ENCODE measurements at regions not wholly inside any gene's neighbourhood (a gene's known extent, or its start where the extent isn't known, plus 50 kb on each side); places are given as distances from the start of the nearest gene placed in this dataset.

DNA sequence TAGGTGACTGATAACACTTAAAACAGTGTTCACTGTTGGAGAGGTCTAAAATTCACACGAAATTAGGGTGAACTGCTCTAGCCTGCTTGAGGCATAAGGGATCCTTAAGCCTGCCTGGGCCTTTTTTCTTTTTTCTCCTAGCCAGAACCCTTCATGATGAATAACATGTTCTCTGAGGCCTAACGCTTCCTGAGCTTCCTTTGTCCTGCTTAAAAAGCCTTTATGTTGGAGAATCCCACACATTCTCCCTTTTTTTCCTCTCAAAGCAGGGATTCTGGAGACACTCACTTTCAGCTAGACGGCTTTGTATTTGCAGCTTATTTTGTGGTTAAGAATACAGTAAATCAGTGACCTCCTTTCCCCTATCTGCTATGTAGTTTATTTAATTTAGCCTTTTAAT is 354.7 kb upstream of the PHF14 start:
- TF ChIP-seq, protein P1, sequence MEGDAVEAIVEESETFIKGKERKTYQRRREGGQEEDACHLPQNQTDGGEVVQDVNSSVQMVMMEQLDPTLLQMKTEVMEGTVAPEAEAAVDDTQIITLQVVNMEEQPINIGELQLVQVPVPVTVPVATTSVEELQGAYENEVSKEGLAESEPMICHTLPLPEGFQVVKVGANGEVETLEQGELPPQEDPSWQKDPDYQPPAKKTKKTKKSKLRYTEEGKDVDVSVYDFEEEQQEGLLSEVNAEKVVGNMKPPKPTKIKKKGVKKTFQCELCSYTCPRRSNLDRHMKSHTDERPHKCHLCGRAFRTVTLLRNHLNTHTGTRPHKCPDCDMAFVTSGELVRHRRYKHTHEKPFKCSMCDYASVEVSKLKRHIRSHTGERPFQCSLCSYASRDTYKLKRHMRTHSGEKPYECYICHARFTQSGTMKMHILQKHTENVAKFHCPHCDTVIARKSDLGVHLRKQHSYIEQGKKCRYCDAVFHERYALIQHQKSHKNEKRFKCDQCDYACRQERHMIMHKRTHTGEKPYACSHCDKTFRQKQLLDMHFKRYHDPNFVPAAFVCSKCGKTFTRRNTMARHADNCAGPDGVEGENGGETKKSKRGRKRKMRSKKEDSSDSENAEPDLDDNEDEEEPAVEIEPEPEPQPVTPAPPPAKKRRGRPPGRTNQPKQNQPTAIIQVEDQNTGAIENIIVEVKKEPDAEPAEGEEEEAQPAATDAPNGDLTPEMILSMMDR (IDR thresholded peaks at IDR 0.05; ENCODE audit: low read depth, low read length): no peak
- no peak overlapping the region for H3K4me3 ChIP-seq (ENCODE audit: low read depth, low read length)

DNA sequence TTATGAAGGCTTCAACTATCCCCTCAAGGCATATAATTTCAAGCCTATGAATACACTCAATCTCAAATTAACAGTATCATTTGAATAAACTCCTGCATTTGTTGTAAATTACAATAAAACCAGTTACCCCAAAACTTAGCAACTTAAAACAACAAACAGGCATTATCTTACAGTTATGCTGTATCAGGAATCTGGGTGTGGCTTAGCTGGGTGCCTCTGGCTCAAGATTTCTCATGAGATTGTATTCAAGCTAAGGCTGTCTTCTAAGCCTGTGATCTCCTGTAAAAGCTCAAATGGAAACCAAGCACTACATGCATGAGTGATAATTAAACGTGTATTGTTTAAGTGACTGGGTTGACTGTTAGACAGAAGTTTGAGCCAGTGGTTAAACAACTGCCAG is 341.0 kb upstream of the PHF14 start:
- H3K4me3 ChIP-seq (ENCODE audit: low read depth, low read length): no peak overlapping the region
- TF ChIP-seq, protein P1 (IDR thresholded peaks at IDR 0.05; ENCODE audit: low read depth, low read length): no peak

DNA sequence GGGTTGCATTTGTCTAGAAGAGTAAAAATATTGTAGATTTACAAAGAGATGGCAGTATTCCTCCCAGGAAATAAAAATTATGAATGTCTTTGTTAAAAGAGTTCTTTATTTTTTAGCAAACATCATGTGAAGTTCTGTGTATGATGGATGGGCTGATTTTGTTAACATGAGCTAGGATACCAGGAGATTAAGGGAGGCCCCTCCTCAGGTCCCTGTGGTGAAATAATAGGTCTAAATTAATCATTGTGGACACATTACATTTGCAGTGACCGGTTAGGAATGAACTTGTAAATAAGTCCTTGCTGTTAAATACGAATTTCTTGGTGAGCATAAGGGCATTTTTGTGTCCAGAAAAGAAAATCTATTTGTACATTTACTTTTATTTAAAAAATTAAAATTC is 339.4 kb upstream of the PHF14 start:
- no peak overlapping the region for H3K4me3 ChIP-seq (ENCODE audit: low read depth, low read length)
- TF ChIP-seq, protein P1 (IDR thresholded peaks at IDR 0.05; ENCODE audit: low read depth, low read length): no peak

DNA sequence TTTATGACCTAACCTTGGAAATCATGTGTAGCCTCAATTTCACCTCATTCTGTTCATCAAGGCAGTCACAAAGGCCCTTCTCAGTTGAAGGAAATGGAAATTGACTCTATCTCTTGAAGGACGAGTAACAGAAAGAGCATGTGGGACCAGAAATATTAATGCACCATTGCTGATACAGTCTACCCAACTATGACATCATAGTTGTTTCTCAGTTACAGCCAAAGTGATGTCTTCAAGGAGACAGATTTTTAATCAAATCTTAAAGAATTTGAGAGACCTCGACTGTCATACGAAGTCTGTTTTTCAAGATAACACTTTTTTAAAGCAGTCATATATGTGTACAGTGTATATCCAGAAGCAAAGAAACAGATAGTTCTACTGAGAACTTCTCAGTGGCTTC is 335.7 kb upstream of the PHF14 start:
- TF ChIP-seq, protein P1 (IDR thresholded peaks at IDR 0.05; ENCODE audit: low read depth, low read length): no peak
- no peak overlapping the region for H3K4me3 ChIP-seq (ENCODE audit: low read depth, low read length)

DNA sequence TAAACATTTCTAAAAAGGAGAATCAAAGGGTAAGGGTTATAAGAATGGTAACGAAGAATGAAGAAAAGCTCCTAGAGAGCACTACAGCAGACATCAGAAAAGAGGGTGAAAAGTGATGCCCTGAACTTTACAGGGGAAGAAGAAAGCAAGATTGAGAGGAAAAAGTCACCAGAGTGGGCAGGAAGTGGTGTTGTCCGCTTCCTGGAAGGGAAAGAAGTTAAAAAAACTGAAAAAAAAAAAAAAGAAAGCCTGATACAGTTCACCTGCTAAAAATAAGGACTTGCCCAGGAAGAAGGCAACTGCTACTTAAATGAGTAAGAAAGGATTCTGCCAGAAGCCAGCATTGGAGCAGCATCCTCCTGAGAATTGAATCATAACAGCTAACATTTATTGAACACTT is 330.1 kb upstream of the PHF14 start:
- no peak overlapping the region for H3K4me3 ChIP-seq (ENCODE audit: low read depth, low read length)
- TF ChIP-seq, protein P1 (IDR thresholded peaks at IDR 0.05; ENCODE audit: low read depth, low read length): no peak

DNA sequence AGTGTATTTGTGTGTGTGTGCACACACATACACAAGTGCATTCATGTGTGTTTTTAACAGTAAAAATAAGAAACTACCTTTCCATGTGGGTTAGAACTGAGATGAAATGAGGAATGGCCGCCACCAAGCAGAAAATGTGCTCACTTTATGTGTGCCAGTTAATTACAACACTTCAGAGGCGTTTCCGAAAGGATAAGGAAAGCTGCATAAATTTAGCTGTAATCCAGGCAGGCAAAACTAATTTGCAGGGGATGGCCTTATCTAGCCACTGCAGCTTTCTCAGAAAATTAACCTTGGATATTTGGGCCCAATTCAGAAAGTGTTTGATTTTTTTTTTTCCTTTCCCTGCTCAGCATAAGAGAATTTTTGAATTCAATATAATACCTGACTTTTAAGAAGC is 328.8 kb upstream of the PHF14 start:
- no peak overlapping the region for H3K4me3 ChIP-seq (ENCODE audit: low read depth, low read length)
- TF ChIP-seq, protein P1 (IDR thresholded peaks at IDR 0.05; ENCODE audit: low read depth, low read length): no peak

DNA sequence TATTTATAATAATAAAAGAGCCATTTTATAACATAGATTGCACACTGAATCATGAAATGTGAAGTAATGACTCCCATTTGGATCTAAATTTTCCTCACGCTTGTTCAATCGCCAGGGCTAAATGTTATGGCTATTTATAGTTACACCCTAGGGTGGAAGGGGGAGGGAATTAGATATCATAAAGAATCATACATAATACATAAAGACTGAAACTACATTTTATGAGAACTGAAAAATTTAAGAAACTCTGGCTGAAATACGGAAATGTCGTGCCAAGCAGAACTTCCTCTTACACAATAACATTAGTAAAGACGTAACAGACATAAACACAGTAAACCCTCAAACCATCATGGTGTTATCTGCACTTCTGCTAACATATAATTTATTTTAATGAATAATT is 327.5 kb upstream of the PHF14 start:
- TF ChIP-seq, protein P1 (IDR thresholded peaks at IDR 0.05; ENCODE audit: low read depth, low read length): no peak
- H3K4me3 ChIP-seq (ENCODE audit: low read depth, low read length): no peak overlapping the region
